HEK293 (cell line): ENCODE measurements at regions not wholly inside any gene's neighbourhood (a gene's known extent, or its start where the extent isn't known, plus 50 kb on each side); places are given as distances from the start of the nearest gene placed in this dataset.

Experiments used
- KLF10 ChIP-seq: fragments of 450-650 bp; IDR thresholded peaks from 2 replicates; pipeline ENCODE4 v1.5.1; 2018; ENCODE audit warnings: missing biosample characterization, mild to moderate bottlenecking, missing genetic modification characterization
- SALL2 ChIP-seq: fragments of 450-650 bp; formaldehyde crosslinking; IDR thresholded peaks from 2 replicates; pipeline ENCODE4 v1.5.0; 2017; ENCODE audit warnings: missing biosample characterization, mild to moderate bottlenecking, missing genetic modification characterization, borderline replicate concordance
- TCF7L2 ChIP-seq: IDR thresholded peaks from 2 replicates; pipeline ENCODE4 v1.6.1; 2011; ENCODE audit warnings: low read depth, mild to moderate bottlenecking, inconsistent platforms, low read length, moderate library complexity, borderline replicate concordance
- ZBTB7A ChIP-seq: fragments of 450-650 bp; formaldehyde crosslinking; IDR thresholded peaks from 2 replicates; pipeline ENCODE4 v1.5.1; 2016; ENCODE audit warnings: low read depth, missing biosample characterization, missing genetic modification characterization
- ZNF138 ChIP-seq: fragments of 450-650 bp; formaldehyde crosslinking; IDR thresholded peaks from 2 replicates; pipeline ENCODE4 v1.5.1; 2016; ENCODE audit warnings: missing biosample characterization, missing genetic modification characterization, borderline replicate concordance
- ZNF174 ChIP-seq: fragments of 450-650 bp; formaldehyde crosslinking; IDR thresholded peaks from 2 replicates; pipeline ENCODE4 v1.5.0; 2017; ENCODE audit warnings: missing biosample characterization, mild to moderate bottlenecking, missing genetic modification characterization
- ZNF24 ChIP-seq: fragments of 450-650 bp; formaldehyde crosslinking; IDR thresholded peaks from 2 replicates; pipeline ENCODE4 v1.5.1; 2016; ENCODE audit warnings: missing biosample characterization, missing genetic modification characterization
- ZNF266 ChIP-seq: fragments of 450-650 bp; formaldehyde crosslinking; IDR thresholded peaks from 2 replicates; pipeline ENCODE4 v1.5.1; 2016; ENCODE audit warnings: missing biosample characterization, missing genetic modification characterization, low read depth
- ZNF350 ChIP-seq: fragments of 450-650 bp; formaldehyde crosslinking; IDR thresholded peaks from 2 replicates; pipeline ENCODE4 v1.5.0; 2017; ENCODE audit warnings: missing biosample characterization, mild to moderate bottlenecking, missing genetic modification characterization
- ZNF558 ChIP-seq: fragments of 450-650 bp; formaldehyde crosslinking; IDR thresholded peaks from 2 replicates; pipeline ENCODE4 v1.5.1; 2016; ENCODE audit warnings: missing biosample characterization, missing genetic modification characterization
- TF ChIP-seq, protein P1 (sequence below): fragments of 450-650 bp; formaldehyde crosslinking; IDR thresholded peaks from 2 replicates; pipeline ENCODE4 v1.5.1; 2016; ENCODE audit warnings: missing biosample characterization, missing genetic modification characterization

DNA sequence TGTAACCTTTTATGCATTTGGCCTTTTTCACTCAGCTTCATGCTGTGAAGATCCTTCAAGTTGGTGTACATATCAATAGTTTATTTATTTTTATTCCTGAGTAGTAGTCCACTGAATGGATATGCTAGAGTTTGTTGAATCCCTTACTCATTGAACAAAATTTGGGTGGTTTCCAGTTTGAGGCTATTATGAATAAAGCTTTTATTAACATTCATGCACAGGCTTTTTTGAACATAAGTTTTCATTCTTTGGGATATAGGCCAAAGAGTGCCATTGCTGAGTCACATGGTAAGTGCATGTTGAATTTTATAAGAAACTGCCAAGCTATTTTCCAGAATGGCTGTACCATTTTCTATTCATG is 59.5 kb upstream of the CAPRIN2 start:
- TF ChIP-seq, protein P1, sequence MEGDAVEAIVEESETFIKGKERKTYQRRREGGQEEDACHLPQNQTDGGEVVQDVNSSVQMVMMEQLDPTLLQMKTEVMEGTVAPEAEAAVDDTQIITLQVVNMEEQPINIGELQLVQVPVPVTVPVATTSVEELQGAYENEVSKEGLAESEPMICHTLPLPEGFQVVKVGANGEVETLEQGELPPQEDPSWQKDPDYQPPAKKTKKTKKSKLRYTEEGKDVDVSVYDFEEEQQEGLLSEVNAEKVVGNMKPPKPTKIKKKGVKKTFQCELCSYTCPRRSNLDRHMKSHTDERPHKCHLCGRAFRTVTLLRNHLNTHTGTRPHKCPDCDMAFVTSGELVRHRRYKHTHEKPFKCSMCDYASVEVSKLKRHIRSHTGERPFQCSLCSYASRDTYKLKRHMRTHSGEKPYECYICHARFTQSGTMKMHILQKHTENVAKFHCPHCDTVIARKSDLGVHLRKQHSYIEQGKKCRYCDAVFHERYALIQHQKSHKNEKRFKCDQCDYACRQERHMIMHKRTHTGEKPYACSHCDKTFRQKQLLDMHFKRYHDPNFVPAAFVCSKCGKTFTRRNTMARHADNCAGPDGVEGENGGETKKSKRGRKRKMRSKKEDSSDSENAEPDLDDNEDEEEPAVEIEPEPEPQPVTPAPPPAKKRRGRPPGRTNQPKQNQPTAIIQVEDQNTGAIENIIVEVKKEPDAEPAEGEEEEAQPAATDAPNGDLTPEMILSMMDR = no peak
- TF ChIP-seq ZNF558 (tag by site-specific recombination) (no peak), ZBTB7A (tag by site-specific recombination) (no peak), ZNF24 (no peak), SALL2 (tag by site-specific recombination) (no peak), ZNF138 (tag by site-specific recombination) (no peak), TCF7L2 (no peak), ZNF350 (tag by site-specific recombination) (no peak), KLF10 (tag by site-specific recombination) (no peak), ZNF266 (tag by site-specific recombination) (no peak), ZNF174 (tag by site-specific recombination) (no peak)
